ENCODE measurements at regions not wholly inside any gene's neighbourhood (a gene's known extent, or its start where the extent isn't known, plus 50 kb on each side); places are given as distances from the start of the nearest gene placed in this dataset.
"Not testable (repeated sequence)": the region's sequence is repeated elsewhere in the genome, so short reads cannot be mapped to it uniquely, and the experiment has no call there.

DNA sequence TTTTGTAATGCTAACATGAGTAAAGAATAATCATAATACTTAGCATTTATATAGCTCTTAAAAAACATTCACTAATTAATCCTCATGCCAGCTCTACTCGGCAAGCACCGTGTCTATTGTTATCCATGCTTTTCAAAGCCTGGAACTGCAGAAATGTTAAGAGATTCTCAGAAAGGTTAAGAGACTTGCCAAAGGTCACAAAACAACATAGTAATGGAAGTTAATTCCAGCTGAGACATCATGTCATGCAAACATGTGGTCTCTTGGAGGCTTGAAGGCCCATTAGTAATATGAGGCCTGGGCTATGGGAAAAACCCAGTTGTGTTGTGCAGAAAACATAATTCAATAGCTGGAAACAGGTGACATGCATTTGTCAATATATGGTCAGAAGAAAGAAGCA lies 389.9 kb upstream of the GOT2 start:
- Histone ChIP-seq H3K27ac (ENCODE audit: low read depth, low read length) (no peak overlapping the region), H3K4me3 (ENCODE audit: low read depth in 1 of 2, low read length in 2 of 2) (no peak overlapping the region), H3K9ac (ENCODE audit: low read depth in 1 of 2, low read length in 2 of 2) (no peak overlapping the region), H3K4me1 (ENCODE audit: control insufficient read depth in 1 of 2, insufficient read depth in 2 of 2, low read length in 2 of 2) (no peaks in the 10 kb centered on the region), H3K27me3 (ENCODE audit: control insufficient read depth in 1 of 2, insufficient read depth in 2 of 2, low read length in 2 of 2) (no peaks in the 10 kb centered on the region), H3K9me3 (ENCODE audit: control insufficient read depth in 1 of 2, low read length in 2 of 2) (peaks cover 0 to 6% of the 10 kb centered on the region in 2 donors), H3K36me3 (ENCODE audit: control insufficient read depth in 1 of 2, insufficient read depth in 2 of 2, low read length in 2 of 2) (no peaks in the 10 kb centered on the region)

DNA sequence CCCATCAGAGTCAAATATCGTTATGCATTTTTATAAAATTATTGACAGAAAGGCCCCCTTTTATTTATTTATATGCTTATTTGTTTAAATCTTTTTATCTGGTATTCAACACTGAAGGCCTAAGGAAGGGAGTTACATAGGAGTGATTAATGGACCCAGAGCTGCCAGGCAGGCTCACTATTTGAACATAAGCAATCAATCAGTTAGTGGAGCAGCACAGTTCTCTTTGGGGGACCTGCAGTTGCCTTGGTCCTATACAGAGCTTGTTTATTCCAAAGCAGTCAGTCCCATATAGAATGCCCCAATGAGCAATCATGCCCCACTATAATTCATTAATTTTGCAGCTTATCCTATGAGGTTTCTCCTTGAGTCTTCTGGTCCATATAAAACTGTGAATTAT lies 389.4 kb upstream of the GOT2 start:
- Histone ChIP-seq H3K4me1 (ENCODE audit: control insufficient read depth in 1 of 2, insufficient read depth in 2 of 2, low read length in 2 of 2) (no peaks in the 10 kb centered on the region), H3K4me3 (ENCODE audit: low read depth in 1 of 2, low read length in 2 of 2) (no peak overlapping the region), H3K9ac (ENCODE audit: low read depth in 1 of 2, low read length in 2 of 2) (no peak overlapping the region), H3K27me3 (ENCODE audit: control insufficient read depth in 1 of 2, insufficient read depth in 2 of 2, low read length in 2 of 2) (no peaks in the 10 kb centered on the region), H3K36me3 (ENCODE audit: control insufficient read depth in 1 of 2, insufficient read depth in 2 of 2, low read length in 2 of 2) (no peaks in the 10 kb centered on the region), H3K27ac (ENCODE audit: low read depth, low read length) (no peak overlapping the region), H3K9me3 (ENCODE audit: control insufficient read depth in 1 of 2, low read length in 2 of 2) (peaks cover 0 to 6% of the 10 kb centered on the region in 2 donors)

DNA sequence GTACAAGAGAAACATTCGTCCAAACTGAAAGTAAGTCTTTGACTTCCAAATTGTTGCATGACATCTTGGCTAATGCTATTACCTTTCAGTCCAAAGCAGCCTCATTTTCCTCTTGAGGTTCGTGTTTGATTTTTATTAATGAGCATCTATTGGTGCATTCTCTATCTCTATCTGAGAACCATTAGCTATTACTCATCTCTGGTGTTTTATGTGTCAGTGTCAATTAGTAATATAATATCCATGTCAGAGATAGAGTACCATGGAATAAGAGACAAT lies 388.1 kb upstream of the GOT2 start:
- H3K27ac ChIP-seq (ENCODE audit: low read depth, low read length) = no peak overlapping the region

DNA sequence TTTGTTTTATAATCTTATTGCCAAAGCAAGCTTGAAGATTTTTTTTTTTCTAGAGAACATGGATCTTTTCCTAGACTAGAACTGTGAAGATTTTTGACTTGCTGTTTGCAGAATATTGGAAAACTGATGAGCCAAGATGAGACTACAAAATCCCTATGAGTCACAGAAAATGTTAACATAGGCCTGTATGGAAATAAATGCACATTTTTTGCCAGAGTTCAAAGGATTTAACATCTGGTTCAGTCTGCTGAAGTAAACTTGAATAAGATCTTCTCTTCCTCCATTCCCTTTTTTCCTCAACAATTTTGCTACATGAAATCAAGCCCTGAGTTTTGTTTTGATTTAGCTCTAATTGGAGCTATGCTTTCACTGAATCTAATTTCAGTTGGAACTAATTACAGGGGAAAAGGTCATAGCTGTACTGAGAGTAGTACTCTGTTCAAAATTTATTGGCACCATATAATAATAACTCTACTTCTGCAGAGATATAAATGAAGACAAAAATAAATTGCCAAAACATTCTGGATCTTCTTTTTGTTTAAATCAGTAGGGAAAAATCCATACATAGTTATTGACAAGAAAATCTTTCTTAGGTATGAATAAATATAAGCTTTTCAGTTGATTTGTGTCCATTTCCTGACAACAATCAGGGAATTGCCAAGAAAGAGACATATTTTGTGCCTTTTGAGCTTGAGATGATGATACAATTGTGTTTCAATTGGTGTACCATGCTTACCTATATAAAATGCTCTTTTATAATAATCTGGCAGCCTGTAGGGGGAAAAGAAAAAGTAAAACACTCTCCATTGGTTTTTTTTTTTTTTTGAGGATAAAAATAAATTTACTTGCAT lies 387.5 kb upstream of the GOT2 start:
- H3K36me3 ChIP-seq (ENCODE audit: control insufficient read depth in 1 of 2, insufficient read depth in 2 of 2, low read length in 2 of 2) = no peaks in the 10 kb centered on the region
- no peaks in the 10 kb centered on the region for H3K4me1 ChIP-seq (ENCODE audit: control insufficient read depth in 1 of 2, insufficient read depth in 2 of 2, low read length in 2 of 2)
- no peak overlapping the region for H3K4me3 ChIP-seq (ENCODE audit: low read depth in 1 of 2, low read length in 2 of 2)
- H3K27ac ChIP-seq (ENCODE audit: low read depth, low read length) = no peak overlapping the region
- no peaks in the 10 kb centered on the region for H3K27me3 ChIP-seq (ENCODE audit: control insufficient read depth in 1 of 2, insufficient read depth in 2 of 2, low read length in 2 of 2)
- no peak overlapping the region for H3K9ac ChIP-seq (ENCODE audit: low read depth in 1 of 2, low read length in 2 of 2)
- H3K9me3 ChIP-seq (ENCODE audit: control insufficient read depth in 1 of 2, low read length in 2 of 2) = peaks cover 2 to 6% of the 10 kb centered on the region in 2 donors

More for the DNA sequence above, 388.1 kb upstream of the GOT2 start:
- peaks cover 0 to 6% of the 10 kb centered on the region in 2 donors for H3K9me3 ChIP-seq (ENCODE audit: control insufficient read depth in 1 of 2, low read length in 2 of 2)
- H3K4me1 ChIP-seq (ENCODE audit: control insufficient read depth in 1 of 2, insufficient read depth in 2 of 2, low read length in 2 of 2) = no peaks in the 10 kb centered on the region
- no peaks in the 10 kb centered on the region for H3K36me3 ChIP-seq (ENCODE audit: control insufficient read depth in 1 of 2, insufficient read depth in 2 of 2, low read length in 2 of 2)
- H3K9ac ChIP-seq (ENCODE audit: low read depth in 1 of 2, low read length in 2 of 2) = no peak overlapping the region
- no peaks in the 10 kb centered on the region for H3K27me3 ChIP-seq (ENCODE audit: control insufficient read depth in 1 of 2, insufficient read depth in 2 of 2, low read length in 2 of 2)
- H3K4me3 ChIP-seq (ENCODE audit: low read depth in 1 of 2, low read length in 2 of 2) = no peak overlapping the region

DNA sequence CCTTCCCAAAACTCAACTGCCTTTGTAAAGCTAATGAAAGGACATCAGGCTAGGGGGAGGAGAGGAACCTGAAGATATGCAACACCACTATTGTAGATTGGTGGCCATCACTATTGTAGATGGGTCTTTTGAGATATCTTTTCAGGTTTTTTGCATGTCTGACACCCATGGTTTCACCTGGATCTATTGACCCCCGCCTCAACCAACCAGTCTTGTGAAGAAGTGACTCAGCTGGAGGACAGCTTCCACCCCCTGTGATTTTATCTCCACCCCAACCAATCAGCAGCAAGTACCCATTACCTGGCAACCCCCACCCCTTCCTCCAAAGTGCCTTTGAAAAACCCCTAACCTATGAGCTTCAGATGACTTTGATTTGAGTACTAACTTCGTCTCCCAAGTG lies 382.6 kb upstream of the GOT2 start:
- Histone ChIP-seq H3K27me3 (ENCODE audit: control insufficient read depth in 1 of 2, insufficient read depth in 2 of 2, low read length in 2 of 2) (no peaks in the 10 kb centered on the region), H3K4me3 (ENCODE audit: low read depth in 1 of 2, low read length in 2 of 2) (no peak overlapping the region), H3K27ac (ENCODE audit: low read depth, low read length) (no peak overlapping the region), H3K9me3 (ENCODE audit: control insufficient read depth in 1 of 2, low read length in 2 of 2) (peaks cover 0 to 5% of the 10 kb centered on the region in 2 donors), H3K36me3 (ENCODE audit: control insufficient read depth in 1 of 2, insufficient read depth in 2 of 2, low read length in 2 of 2) (no peaks in the 10 kb centered on the region), H3K9ac (ENCODE audit: low read depth in 1 of 2, low read length in 2 of 2) (no peak overlapping the region), H3K4me1 (ENCODE audit: control insufficient read depth in 1 of 2, insufficient read depth in 2 of 2, low read length in 2 of 2) (no peaks in the 10 kb centered on the region)

DNA sequence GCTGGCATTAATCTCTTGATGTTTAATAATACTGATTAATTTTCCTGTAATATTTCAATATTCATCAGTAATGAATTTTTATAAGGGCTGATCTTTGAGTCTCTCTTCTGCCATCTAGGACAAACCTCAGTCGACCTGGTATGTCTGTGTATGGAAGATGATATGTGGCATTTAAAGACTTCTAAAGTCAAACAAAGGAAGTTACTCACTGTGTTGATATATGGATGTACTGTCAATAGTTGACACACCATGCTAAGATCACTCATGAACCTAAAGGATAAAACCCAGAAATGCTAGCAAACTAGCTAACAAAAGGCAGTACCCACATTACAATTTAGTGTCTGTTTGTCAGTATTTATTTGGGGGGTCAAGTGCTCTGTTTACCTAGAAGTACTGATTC lies 380.7 kb upstream of the GOT2 start:
- Histone ChIP-seq H3K27ac (ENCODE audit: low read depth, low read length) (no peak overlapping the region), H3K9ac (ENCODE audit: low read depth in 1 of 2, low read length in 2 of 2) (no peak overlapping the region), H3K4me3 (ENCODE audit: low read depth in 1 of 2, low read length in 2 of 2) (no peak overlapping the region), H3K36me3 (ENCODE audit: control insufficient read depth in 1 of 2, insufficient read depth in 2 of 2, low read length in 2 of 2) (no peaks in the 10 kb centered on the region), H3K4me1 (ENCODE audit: control insufficient read depth in 1 of 2, insufficient read depth in 2 of 2, low read length in 2 of 2) (no peaks in the 10 kb centered on the region), H3K27me3 (ENCODE audit: control insufficient read depth in 1 of 2, insufficient read depth in 2 of 2, low read length in 2 of 2) (no peaks in the 10 kb centered on the region), H3K9me3 (ENCODE audit: control insufficient read depth in 1 of 2, low read length in 2 of 2) (peaks cover 0 to 18% of the 10 kb centered on the region in 2 donors)

DNA sequence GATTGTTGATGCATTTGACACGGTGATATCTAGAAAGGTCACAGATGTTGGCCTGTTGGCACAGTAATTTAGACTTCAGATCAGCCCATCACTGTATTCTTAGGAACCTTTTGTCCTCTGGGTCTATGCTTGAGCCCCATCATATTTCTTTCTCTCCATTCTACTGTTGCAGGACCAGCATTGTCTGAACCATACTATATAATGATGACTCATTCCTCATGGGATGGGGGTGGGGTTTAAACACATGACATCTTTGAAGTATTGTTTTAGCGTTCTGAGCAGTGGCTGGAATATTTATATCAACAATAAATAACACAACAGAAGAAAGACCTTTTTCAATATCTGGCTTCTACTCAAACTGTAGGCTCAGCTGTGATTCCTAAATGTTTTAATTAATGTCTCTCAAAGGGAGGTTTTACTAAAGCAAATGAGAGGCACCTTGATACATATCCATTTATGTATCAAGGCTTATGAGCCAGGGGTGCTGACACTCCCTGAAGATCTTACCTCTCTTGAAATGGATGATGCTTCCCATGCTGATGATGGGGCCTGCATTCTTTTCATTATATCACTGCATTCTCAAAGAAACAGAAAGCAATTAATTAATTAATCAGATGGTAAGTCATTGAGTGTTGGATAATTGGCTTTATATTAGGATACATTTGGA lies 379.0 kb upstream of the GOT2 start:
- H3K36me3 ChIP-seq (ENCODE audit: control insufficient read depth in 1 of 2, insufficient read depth in 2 of 2, low read length in 2 of 2) = no peaks in the 10 kb centered on the region
- peaks cover 0 to 18% of the 10 kb centered on the region in 2 donors for H3K9me3 ChIP-seq (ENCODE audit: control insufficient read depth in 1 of 2, low read length in 2 of 2)
- H3K9ac ChIP-seq (ENCODE audit: low read depth in 1 of 2, low read length in 2 of 2) = no peak overlapping the region
- no peaks in the 10 kb centered on the region for H3K27me3 ChIP-seq (ENCODE audit: control insufficient read depth in 1 of 2, insufficient read depth in 2 of 2, low read length in 2 of 2)
- H3K27ac ChIP-seq (ENCODE audit: low read depth, low read length) = no peak overlapping the region
- no peaks in the 10 kb centered on the region for H3K4me1 ChIP-seq (ENCODE audit: control insufficient read depth in 1 of 2, insufficient read depth in 2 of 2, low read length in 2 of 2)
- H3K4me3 ChIP-seq (ENCODE audit: low read depth in 1 of 2, low read length in 2 of 2) = no peak overlapping the region

DNA sequence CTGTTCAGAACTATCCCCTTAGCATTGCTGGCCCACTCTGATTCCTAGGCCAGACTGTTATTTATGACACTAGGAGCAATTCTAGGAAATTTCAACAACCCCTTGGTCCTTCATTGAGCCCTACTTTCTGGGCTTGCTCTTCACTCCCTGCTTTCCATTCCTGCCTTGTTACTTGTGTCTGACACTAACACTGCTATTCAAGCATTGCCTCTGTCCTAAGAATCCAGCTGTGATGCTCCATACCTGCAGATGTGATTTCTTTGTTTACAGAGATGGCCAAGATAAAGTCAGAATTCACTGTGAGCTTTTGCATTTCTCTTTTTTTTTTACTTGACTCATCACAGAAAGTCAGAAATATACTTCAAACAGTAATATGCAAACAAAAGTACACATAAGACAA lies 377.2 kb upstream of the GOT2 start:
- no peaks in the 10 kb centered on the region for H3K4me1 ChIP-seq (ENCODE audit: control insufficient read depth in 1 of 2, insufficient read depth in 2 of 2, low read length in 2 of 2)
- no peaks in the 10 kb centered on the region for H3K36me3 ChIP-seq (ENCODE audit: control insufficient read depth in 1 of 2, insufficient read depth in 2 of 2, low read length in 2 of 2)
- peaks cover 0 to 17% of the 10 kb centered on the region in 2 donors for H3K9me3 ChIP-seq (ENCODE audit: control insufficient read depth in 1 of 2, low read length in 2 of 2)
- no peak overlapping the region for H3K27ac ChIP-seq (ENCODE audit: low read depth, low read length)
- no peaks in the 10 kb centered on the region for H3K27me3 ChIP-seq (ENCODE audit: control insufficient read depth in 1 of 2, insufficient read depth in 2 of 2, low read length in 2 of 2)
- H3K9ac ChIP-seq (ENCODE audit: low read depth in 1 of 2, low read length in 2 of 2) = no peak overlapping the region
- no peak overlapping the region for H3K4me3 ChIP-seq (ENCODE audit: low read depth in 1 of 2, low read length in 2 of 2)

DNA sequence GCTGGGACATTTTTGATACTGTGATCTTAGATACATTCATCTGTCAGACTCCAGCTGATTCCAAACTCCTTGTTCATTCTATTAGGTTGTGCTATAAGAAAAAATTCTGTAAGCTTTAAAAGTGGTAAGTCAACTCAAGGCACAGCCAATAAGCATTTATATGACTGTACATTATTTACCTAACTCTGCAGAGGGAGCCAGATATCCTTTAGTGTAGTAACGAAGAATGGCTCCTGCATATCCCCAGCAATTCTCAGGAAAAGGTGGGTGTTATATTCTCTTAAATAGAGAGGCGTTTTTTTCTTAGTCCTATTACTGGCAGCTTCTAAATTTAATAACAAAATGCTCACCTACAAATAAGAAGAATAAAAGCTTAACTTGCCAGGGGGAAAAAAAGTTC lies 374.3 kb upstream of the GOT2 start:
- Histone ChIP-seq H3K4me3 (ENCODE audit: low read depth in 1 of 2, low read length in 2 of 2) (no peak overlapping the region), H3K27ac (ENCODE audit: low read depth, low read length) (no peak overlapping the region), H3K27me3 (ENCODE audit: control insufficient read depth in 1 of 2, insufficient read depth in 2 of 2, low read length in 2 of 2) (no peaks in the 10 kb centered on the region)

DNA sequence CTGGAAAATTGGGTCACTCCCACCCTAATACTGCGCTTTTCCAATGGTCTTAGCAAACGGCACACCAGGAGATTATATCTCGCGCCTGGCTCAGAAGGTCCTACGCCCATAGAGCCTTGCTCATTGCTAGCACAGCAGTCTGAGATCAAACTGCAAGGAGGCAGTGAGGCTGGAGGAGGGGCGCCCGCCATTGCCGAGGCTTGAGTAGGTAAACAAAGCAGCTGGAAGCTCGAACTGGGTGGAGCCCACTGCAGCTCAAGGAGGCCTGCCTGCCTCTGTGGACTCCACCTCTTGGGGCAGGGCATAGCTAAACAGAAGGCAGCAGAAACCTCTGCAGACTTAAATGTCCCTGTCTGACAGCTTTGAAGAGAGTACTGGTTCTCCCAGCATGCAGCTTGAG lies 362.6 kb upstream of the GOT2 start:
- not testable (repeated sequence) for H3K9ac ChIP-seq (ENCODE audit: low read depth in 1 of 2, low read length in 2 of 2); H3K4me3 ChIP-seq (ENCODE audit: low read depth in 1 of 2, low read length in 2 of 2); H3K27ac ChIP-seq (ENCODE audit: low read depth, low read length); H3K4me1 ChIP-seq (ENCODE audit: control insufficient read depth in 1 of 2, insufficient read depth in 2 of 2, low read length in 2 of 2); H3K36me3 ChIP-seq (ENCODE audit: control insufficient read depth in 1 of 2, insufficient read depth in 2 of 2, low read length in 2 of 2); H3K27me3 ChIP-seq (ENCODE audit: control insufficient read depth in 1 of 2, insufficient read depth in 2 of 2, low read length in 2 of 2)
- peaks cover 0 to 11% of the 10 kb centered on the region in 2 donors for H3K9me3 ChIP-seq (ENCODE audit: control insufficient read depth in 1 of 2, low read length in 2 of 2)

More for the DNA sequence above, 374.3 kb upstream of the GOT2 start:
- Histone ChIP-seq H3K4me1 (ENCODE audit: control insufficient read depth in 1 of 2, insufficient read depth in 2 of 2, low read length in 2 of 2) (no peaks in the 10 kb centered on the region), H3K9me3 (ENCODE audit: control insufficient read depth in 1 of 2, low read length in 2 of 2) (peaks cover 0 to 17% of the 10 kb centered on the region in 2 donors), H3K9ac (ENCODE audit: low read depth in 1 of 2, low read length in 2 of 2) (no peak overlapping the region), H3K36me3 (ENCODE audit: control insufficient read depth in 1 of 2, insufficient read depth in 2 of 2, low read length in 2 of 2) (no peaks in the 10 kb centered on the region)

All from duodenal mucosa (tissue), 2 donors.